H54 (cell line): ENCODE measurements at regions not wholly inside any gene's neighbourhood (a gene's known extent, or its start where the extent isn't known, plus 50 kb on each side); places are given as distances from the start of the nearest gene placed in this dataset.
"Not testable (repeated sequence)": the region's sequence is repeated elsewhere in the genome, so short reads cannot be mapped to it uniquely, and the experiment has no call there.

ENCODE experiments used
- DNase-seq: peaks from one replicate; pipeline ENCODE4 v3.0.0; 2011; ENCODE audit warnings: low spot score, mixed read lengths; ENCODE audit not compliant: insufficient read length
- FAIRE-seq: peaks from 3 replicates; lab custom pipeline; 2011; peaks lifted over from hg19 to GRCh38; lab: Jason Lieb, UNC
- POLR2A ChIP-seq: IDR thresholded peaks from 2 replicates; pipeline ENCODE4 v1.6.1; 2011; ENCODE audit warnings: low read depth, mild to moderate bottlenecking, low read length

- FAIRE-seq (no peak), DNase-seq (no peak)
Observed at GRCh38 chr12:58009405-58010195, 68.2 kb downstream of the ATP23 start.

DNA sequence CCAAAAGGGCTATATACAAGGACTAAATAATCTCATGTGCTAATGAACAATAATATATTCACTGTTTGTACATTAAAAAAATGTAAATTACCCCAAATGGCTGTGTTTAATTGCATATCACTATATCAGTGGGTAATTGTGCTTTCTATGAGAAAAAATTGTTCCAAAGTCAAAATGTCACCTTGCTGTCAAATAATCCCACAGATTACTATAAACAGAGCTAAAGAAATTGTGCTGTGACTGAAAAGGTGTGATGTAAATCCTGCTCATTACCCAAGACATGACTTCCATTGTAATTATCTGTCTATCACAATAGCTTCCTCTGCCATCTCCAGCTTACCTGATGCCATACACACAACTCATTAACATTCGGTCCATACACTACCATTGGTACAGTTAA lies 70.3 kb downstream of the ATP23 start:
- FAIRE-seq (no peak), DNase-seq (no peak)
- no peak for TF ChIP-seq POLR2A

More at GRCh38 chr12:58009405-58010195, 68.2 kb downstream of the ATP23 start:
- no peak for TF ChIP-seq POLR2A

DNA sequence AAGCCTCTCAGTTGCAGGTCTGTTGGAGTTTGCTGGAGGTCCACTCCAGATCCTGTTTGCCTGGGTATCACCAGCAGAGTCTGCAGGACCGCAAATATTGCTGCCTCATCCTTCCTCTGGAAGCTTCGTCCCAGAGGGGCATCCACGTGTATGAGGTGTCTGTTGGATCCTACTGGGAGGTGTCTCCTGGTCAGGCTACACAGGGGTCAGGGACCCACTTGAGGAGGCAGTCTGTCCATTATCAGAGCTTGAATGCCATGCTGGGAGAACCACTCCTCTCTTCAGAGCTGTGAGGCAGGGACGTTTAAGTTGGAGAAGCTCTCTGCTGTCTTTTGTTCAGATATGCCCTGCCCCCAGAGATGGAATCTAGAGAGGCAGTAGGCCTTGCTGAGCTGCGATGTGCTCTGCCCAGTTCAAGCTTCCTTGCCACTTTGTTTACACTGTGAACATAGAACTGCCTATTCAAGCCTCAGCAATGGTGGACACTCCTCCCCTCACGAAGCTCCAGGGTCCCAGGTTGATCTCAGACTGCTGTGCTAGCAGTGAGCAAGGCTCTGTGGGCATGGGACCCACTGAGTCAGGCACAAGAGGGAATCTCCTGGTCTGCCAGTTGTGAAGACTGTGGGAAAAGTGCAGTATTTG lies 81.1 kb downstream of the ATP23 start:
- not testable (repeated sequence) for DNase-seq, FAIRE-seq

DNA sequence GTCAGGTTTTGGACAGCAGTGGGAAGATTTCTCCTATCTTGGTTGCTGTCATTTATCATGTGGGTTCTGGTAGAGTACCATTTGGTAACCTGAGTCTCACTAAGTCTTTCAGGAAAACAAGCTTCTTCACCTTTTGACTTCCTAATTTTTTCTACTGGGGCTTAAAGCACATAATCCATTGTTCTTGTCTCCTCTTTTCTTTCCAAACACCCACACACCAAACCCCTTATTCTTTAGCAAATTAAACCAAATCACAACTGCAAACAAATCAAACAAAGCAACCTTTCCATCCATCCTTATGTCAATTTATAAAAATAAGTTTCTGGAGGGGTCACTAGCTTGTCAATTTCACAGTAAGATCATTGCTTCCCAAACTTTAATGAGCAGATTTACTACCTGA lies 84.1 kb downstream of the ATP23 start:
- DNase-seq (no peak), FAIRE-seq (no peak)
- TF ChIP-seq POLR2A: no peak

DNA sequence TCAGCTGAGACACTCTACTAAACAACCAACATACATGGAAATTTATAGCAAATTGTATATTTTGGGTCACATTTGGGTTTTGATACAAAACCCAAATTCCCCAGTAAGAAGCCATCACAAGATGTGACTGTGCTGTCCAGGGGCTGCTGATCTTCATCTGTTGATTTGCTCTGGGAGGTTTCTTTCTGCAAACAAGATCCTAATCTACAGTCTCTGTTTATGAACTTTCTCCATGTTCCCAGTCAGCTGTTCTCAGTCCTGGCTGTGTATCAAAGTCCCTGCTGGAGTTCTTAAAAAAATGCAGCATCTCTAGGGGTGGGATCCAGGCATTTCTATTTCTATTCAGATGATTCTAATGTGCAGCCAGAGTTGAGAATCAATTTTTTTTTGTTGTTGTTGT lies 85.1 kb downstream of the ATP23 start:
- FAIRE-seq (no peak), DNase-seq (no peak)
- TF ChIP-seq POLR2A: no peak

DNA sequence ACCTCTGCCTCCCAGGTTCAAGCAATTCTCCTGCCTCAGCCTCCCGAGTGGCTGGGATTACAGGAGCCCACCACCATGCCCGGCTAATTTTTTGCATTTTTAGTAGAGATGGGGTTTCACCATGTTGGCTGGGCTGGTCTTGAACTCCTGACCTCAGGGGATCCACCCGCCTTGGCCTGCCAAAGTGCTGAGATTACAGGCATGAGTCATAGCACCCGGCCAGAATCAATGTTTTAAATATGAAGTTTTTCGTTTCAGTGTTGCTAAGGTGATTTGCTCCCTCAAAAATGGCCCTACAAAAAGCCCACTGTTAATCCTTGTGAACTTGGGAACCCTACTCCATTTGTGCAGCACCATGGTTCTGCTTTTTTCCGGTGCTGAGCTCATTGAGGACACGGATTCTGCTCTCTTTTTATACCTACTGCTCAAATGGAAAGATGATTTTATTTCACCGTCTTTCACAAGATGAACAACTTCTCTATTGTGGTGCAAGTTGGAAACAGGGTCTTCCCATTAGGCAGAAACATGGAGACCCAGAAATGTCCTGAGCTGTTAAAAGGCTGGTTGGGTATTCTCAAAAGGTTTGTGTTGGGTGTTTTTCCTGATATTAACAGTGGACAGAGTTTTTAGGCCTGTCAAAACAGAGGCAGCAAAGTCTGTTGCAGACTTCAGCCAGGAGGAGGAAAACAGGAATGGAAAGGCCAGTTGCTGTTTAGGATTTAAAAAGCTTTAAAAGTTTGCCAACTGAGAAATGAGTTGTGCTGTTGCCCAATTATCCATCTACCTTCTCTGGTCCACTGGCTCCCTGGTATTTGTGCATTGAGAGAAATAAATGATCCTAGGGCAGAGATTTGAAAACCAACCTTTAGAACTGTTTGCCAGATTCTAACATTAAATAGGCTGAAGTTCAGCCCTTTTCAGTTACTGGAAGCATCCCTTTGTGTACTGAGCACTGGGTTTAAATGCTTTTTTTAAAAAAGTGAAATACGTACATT lies 85.8 kb downstream of the ATP23 start:
- FAIRE-seq: no peak
- no peak for DNase-seq

GRCh38 chr12:58028294-58028693 lies 86.9 kb downstream of the ATP23 start:
- DNase-seq: no peak

More for the DNA sequence above, 85.8 kb downstream of the ATP23 start:
- no peak for TF ChIP-seq POLR2A

DNA sequence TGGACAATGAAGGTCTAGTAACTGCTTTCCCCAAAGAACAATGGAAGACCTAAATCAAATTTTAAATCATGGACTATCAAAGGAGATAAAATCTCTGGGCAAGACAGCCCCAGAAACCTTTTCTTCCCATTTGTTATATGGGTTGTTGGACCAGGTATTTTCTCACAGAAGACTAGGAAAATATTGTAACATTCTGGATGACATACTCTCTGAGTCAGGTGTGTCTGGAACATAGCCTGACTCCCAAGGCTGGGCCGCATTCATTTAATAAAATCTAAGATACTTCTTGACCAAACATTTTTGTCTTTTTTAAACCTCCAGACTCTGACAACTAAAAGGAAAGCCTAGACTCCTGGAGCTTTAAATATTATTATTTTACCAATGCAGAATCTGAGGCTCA lies 87.9 kb downstream of the ATP23 start:
- DNase-seq (no peak), FAIRE-seq (no peak)
- TF ChIP-seq POLR2A: no peak

More at GRCh38 chr12:58028294-58028693, 86.9 kb downstream of the ATP23 start:
- FAIRE-seq: no peak
- no peak for TF ChIP-seq POLR2A

DNA sequence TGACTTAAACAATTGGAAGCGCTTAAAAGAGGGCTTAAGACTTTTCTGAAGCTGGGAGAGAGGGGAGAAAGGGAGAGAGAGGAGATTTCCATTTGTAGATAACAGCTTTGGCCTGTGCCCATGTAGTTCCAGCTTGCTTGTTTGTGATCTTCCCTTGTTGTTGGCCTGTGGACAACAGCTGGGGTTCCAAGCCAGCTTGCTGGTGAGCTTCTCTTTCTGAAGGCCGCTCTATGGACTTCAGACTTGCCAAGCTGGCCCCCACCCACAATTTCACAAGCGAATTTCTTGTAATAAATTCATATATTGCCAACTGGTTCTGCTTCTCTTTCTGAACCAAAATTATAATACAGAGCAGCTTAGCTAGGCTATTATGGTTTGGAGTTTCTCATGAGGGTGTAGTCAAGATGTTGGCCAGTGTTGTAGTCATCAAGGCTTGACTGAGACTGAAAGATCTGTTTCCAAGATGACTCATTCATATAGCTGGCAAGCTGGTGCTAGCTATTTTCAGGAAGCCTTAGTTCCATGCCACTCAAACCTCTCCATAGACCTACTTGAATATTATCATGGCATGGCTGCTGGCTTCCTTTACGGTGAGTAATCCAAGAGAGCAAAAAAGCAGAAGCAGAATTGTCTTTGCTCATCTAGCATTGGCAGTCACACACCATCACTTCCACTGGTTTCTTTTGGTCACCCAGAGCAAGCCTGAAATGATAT lies 89.4 kb downstream of the ATP23 start:
- DNase-seq (no peak), FAIRE-seq (no peak)
- TF ChIP-seq POLR2A: no peak

DNA sequence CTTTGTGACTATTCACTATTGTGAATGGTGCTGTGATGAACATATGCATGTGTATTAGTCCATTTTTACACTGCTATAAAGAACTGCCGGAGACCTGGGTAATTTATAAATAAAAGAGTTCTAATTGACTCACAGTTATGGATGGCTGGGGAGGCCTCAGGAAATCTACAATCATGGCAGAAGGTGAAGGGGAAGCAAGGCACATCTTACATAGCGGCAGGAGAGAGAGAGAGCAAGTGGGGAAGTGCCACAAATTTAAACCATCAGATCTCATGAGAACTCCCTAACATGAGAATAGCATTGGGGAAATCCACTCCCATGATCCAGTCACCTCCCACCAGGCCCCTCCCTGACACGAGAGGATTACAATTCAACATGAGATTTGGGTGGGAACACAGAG lies 90.8 kb downstream of the ATP23 start:
- TF ChIP-seq POLR2A: no peak
- no peak for FAIRE-seq

DNA sequence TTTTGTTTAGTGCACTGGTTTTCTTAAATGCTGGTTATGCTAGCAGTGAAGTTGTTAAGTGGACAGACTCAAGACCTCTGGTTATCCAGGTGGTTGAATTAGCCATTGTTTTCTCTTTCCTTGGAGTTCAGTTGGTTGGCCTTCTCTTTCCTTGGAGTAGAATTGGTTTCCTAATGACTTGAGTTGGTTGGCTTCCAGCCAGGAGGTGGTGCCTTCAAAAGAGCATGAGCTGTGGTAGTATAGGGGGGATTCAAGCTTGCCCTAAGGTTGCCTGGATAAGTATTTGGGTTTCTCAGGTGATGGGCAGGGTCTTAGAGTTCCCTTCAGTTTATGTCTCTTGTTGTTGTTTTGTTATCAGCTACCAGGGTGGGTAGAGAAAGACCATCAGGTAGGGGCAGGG lies 92.5 kb downstream of the ATP23 start:
- TF ChIP-seq POLR2A: no peak
- no peak for DNase-seq
- no peak for FAIRE-seq

More for the DNA sequence above, 90.8 kb downstream of the ATP23 start:
- DNase-seq: no peak

GRCh38 chr12:58034311-58034710 lies 92.9 kb downstream of the ATP23 start:
- DNase-seq (no peak), FAIRE-seq (no peak)
- no peak for TF ChIP-seq POLR2A

- TF ChIP-seq POLR2A: no peak
- DNase-seq (no peak), FAIRE-seq (no peak)
Observed at GRCh38 chr12:58034712-58035111, 93.3 kb downstream of the ATP23 start.

GRCh38 chr12:58041441-58041840 lies 100.1 kb downstream of the ATP23 start:
- no peak for FAIRE-seq
- no peak for TF ChIP-seq POLR2A

More at GRCh38 chr12:58041441-58041840, 100.1 kb downstream of the ATP23 start:
- DNase-seq: no peak
